LNCaP clone FGC (cell line): ENCODE measurements at regions not wholly inside any gene's neighbourhood (a gene's known extent, or its start where the extent isn't known, plus 50 kb on each side); places are given as distances from the start of the nearest gene placed in this dataset.
A peak's percentile ranks its signal among the peaks of the same experiment; 100 is the strongest.
"Not testable (repeated sequence)": the region's sequence is repeated elsewhere in the genome, so short reads cannot be mapped to it uniquely, and the experiment has no call there.

Experiments used
- DNase-seq: peaks from one replicate; pipeline ENCODE4 v3.0.0-alpha.2; 2011; ENCODE audit warnings: low read depth
- H3K4me3 ChIP-seq: 2 replicates; pipeline ENCODE4 v1.5.1; 2011; ENCODE audit warnings: mild to moderate bottlenecking, low read depth, low read length, control low read depth
- TF ChIP-seq, protein P1 (sequence below): IDR thresholded peaks from 2 replicates; pipeline ENCODE4 v1.5.1; 2012; ENCODE audit warnings: mild to moderate bottlenecking; ENCODE audit not compliant: control insufficient read depth, insufficient read depth; ENCODE audit errors: extremely low read depth

DNA sequence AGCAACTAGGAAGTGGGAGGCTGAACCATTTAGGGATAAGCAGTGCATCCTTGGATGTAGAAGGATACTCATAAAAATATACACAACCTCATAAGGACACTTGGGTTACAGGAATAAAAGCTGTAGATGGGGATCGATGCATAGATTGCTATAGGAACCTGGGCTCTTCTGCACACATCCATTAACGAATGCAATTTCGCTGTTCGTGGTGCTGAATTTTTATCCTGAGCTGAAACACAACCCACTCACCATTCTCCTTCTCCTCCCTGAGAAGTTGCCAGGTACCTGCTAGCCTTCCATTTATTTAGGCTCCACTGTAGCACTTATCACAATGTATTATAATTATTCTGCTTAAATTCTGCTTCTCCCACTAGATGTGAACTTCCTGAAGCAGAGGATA, 320.6 kb upstream of the BRINP1 start:
- no peak for DNase-seq
- no peak overlapping the region for H3K4me3 ChIP-seq
- TF ChIP-seq, protein P1, sequence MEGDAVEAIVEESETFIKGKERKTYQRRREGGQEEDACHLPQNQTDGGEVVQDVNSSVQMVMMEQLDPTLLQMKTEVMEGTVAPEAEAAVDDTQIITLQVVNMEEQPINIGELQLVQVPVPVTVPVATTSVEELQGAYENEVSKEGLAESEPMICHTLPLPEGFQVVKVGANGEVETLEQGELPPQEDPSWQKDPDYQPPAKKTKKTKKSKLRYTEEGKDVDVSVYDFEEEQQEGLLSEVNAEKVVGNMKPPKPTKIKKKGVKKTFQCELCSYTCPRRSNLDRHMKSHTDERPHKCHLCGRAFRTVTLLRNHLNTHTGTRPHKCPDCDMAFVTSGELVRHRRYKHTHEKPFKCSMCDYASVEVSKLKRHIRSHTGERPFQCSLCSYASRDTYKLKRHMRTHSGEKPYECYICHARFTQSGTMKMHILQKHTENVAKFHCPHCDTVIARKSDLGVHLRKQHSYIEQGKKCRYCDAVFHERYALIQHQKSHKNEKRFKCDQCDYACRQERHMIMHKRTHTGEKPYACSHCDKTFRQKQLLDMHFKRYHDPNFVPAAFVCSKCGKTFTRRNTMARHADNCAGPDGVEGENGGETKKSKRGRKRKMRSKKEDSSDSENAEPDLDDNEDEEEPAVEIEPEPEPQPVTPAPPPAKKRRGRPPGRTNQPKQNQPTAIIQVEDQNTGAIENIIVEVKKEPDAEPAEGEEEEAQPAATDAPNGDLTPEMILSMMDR: no peak

DNA sequence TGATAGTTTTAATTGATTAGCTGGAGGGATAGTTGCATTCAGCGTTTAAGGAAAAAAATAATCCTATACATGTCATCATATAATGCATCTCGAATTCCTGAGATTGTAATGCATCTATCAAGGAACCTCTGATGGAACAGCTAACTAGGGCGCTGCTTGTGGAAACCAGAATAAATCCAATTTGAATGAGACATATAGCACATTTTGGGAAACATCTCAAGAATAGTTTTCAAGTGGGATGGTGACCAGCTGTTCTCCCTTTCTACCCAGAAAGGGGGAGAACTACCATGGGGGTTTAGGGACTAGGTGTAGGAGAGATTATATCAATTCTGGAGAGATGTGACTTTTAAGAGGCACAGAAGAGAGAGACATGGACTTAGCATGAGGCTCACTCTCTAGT, 319.3 kb upstream of the BRINP1 start:
- DNase-seq: no peak
- TF ChIP-seq, protein P1: no peak
- no peak overlapping the region for H3K4me3 ChIP-seq

DNA sequence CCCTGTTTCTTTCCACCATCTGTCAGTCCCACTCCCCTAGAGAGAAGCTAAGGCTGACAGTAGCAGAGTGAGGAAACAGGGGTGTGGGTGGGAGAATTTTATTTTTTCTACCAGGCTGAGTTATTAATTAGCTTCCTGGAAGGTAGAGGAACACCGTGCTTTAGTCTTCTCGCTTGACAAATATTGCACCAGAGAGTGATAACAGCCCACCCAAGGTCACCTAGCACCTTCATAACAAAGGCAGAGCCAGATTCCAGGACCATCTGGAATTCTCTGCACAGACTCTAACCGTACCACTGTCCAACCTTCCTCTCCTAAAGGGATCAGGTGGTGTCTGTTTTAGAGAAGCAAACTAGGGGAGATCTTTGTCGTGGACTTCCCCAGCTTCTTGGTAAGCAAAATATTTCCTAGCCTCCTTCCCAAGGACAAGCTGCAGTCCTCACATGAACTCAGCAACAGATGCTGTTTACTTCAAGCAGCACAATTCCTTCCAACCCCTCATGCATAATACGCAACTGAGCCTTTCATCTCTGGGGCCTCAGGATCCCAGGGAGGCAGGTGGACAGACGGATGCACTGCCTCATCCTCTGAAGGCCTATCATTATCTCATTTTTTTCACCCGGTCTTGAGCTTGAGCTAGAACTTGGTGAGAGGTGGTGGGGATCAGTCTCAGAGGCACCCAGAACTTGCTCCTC, 308.7 kb upstream of the BRINP1 start:
- no peak for DNase-seq
- no peak overlapping the region for H3K4me3 ChIP-seq
- TF ChIP-seq, protein P1: no peak

DNA sequence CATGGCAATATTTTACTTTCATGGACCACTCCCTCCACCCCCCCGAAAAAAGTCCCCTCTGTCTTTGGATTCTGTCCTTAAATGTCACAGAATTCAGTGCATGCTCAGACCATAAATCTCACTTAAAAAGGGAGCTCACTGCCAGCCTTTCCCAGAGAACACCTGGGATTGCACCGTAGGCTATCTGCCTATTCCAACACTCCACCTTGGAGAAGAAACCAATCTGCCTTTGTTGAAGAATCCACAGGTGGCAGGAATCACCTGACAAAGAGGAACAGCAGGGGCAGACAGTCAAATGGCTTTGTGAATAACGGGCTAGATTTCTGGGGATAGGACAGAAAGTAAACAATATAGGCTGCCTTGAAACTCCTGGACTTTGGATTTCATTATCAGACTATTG, 306.7 kb upstream of the BRINP1 start:
- TF ChIP-seq, protein P1: no peak
- no peak overlapping the region for H3K4me3 ChIP-seq
- no peak for DNase-seq

DNA sequence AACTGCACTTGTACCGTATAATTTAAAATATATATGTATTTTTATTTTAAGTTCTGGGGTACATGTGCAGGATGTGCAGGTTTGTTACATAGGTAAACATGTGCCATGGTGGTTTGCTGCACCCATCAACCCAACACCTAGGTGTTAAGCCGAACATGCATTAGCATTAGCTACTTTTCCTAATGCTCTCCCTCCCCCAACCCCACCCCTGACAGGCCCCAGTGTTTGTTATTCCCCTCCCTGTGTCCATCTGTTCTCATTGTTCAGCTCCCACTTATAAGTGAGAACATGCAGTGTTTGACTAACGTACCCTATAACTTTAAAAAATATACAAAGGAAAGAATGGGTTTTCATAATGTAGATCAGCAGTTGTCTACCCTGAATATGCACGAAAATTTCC, 303.5 kb upstream of the BRINP1 start:
- not testable (repeated sequence) for DNase-seq, H3K4me3 ChIP-seq

DNA sequence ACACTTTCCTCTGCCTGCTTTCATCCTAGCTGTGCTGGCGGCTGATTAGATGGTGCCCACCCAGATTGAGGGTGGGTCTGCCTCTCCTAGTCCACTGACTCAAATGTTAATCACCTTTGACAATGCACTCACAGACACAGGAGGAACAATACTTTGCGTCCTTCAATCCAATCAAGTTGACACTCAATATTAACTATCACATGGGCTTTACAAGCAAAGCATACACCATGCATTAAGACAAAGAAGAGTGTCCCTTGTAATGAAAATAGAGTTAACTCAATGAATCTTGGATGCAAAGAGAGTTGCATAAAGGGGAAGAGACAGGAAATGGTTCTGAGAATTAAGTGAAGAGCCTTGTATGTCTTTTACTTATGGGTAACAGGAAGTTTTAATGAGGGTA, 298.7 kb upstream of the BRINP1 start:
- DNase-seq: no peak
- no peak overlapping the region for H3K4me3 ChIP-seq
- TF ChIP-seq, protein P1: no peak

DNA sequence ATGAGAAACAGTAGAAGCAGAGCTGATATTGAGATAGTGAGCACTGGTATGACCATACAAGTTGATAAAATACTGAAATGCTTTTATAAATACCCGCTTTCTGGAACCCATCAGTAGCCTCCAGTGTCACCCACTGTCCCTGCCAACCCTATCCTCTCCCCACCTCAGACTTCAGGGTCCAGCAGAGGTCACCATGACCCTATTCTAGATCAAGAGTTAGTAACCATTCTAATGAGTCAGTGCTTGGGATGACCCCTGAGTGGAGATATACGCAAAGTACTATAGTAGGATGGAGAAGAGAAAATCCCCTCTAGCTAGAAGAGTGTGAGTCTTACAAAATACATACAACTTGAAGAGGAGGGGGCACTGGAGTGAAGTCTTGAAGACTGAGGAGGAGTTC, 297.9 kb upstream of the BRINP1 start:
- DNase-seq: no peak

More for the DNA sequence above, 297.9 kb upstream of the BRINP1 start:
- TF ChIP-seq, protein P1: peak; percentile 9; the same call in 1 of the 2 replicates
- H3K4me3 ChIP-seq: no peak overlapping the region
